H54 (cell line): ENCODE measurements at regions not wholly inside any gene's neighbourhood (a gene's known extent, or its start where the extent isn't known, plus 50 kb on each side); places are given as distances from the start of the nearest gene placed in this dataset.

ENCODE experiments used
- DNase-seq: peaks from one replicate; pipeline ENCODE4 v3.0.0; 2011; ENCODE audit warnings: low spot score, mixed read lengths; ENCODE audit not compliant: insufficient read length
- FAIRE-seq: peaks from 3 replicates; lab custom pipeline; 2011; peaks lifted over from hg19 to GRCh38; lab: Jason Lieb, UNC
- POLR2A ChIP-seq: IDR thresholded peaks from 2 replicates; pipeline ENCODE4 v1.6.1; 2011; ENCODE audit warnings: low read depth, mild to moderate bottlenecking, low read length

DNA sequence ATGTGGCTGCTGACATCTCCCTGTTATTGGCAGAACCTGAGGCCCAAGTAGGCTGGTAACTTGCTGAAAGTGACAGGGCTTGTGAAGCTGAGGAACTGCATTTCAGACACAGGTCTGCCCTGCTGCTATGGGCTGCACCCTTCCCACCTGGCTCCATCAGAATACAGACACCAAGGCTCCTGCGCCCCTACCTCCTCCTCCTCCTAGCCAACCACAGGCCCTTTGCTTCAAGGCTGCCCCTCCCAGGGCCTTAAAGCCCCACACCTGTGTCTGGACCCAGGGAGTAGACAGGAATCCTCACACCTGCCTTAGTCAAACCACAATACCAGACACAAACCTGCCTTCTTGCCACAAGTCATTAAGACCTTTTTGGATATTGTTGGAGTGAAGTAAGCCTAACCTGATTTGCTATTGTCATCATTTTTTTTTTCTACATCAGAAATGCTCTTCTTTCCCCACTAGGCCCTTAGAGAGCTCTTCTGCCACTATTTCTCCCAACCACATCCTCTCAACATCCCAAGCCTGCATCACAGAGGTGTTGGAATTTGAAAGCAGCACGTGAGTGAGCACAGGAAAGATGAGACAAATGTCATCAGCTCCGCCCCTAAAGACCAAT, 489.7 kb downstream of the EIPR1 start:
- no peak for FAIRE-seq
- no peak for TF ChIP-seq POLR2A
- no peak for DNase-seq

DNA sequence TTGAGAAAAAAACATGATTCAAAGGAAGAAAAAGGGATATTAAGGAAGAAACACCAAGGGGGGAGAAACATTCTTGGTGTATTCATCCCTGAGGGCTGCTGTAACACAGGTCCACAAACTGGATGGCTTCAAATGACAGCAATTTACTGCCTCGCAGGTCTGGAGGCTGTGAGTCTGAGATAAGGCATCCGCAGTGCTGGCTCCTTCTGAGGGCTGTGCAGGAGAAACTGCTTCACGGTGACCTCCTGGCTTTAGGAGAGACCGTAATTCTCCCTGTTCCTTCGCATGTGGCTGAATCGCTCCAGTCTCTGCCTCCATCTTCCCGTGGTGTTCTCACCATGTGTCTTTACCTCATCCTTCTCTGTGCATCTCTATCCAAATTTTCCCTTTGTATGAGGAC, 490.7 kb downstream of the EIPR1 start:
- no peak for FAIRE-seq
- no peak for DNase-seq
- no peak for TF ChIP-seq POLR2A

DNA sequence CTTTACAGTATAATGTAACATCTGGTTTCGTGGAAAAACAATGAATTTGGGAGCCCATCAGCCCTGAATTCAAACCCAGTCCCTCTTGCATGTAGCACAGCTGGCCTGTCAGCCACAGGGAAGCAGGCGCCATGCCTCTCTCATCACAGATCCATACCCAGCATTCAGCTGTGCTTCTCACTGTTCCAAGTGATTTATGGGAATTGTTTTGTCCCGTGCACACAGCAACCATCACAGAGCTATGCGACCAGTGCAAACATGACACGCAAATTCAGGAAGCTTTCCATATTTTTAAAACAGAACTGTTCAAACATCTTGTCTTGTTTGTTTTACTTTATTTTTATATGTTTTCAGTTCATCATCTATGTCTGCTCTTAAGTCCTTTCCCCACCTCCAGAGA, 496.1 kb downstream of the EIPR1 start:
- DNase-seq, result no peak
- TF ChIP-seq POLR2A, result no peak
- FAIRE-seq, result no peak

DNA sequence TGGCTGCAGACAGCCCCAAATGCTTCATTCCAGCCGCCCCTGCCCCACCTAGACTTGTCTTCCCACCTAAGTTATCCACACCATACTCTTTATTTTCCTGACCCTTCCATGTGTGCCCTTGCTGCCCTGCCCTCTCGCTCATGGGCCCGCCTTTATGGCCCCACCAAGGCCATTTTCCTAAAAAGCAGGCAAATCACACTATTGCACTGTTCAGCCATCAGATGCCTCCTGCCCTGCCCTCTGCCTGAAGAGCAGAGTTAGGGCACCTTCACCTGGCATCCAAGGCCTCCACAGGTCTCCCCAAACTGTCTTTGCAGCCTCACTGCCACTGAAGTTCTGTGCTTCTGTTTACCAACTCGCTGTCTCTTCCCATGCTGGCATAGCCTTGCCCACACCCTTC, 496.7 kb downstream of the EIPR1 start:
- no peak for TF ChIP-seq POLR2A
- no peak for DNase-seq
- no peak for FAIRE-seq

DNA sequence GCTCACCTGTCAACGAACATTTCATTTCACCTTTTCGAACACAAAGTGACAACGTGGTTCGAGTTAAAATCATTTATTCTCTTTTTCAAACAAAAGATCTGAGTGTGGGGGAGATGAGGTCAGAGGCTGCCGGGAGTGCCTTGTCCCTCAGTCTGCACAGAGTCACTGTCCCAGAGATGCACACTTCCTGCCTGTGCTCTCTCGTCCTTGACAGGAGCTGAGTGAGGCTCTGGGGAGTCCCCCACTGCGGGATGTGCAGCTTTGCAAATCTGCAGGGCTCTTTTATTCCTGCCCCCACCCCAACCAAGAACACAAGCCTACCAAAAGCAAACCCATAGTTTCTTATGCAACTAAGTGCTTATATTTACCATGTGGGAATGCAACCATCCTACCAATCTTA, 497.8 kb downstream of the EIPR1 start:
- TF ChIP-seq POLR2A, result no peak
- DNase-seq (no peak), FAIRE-seq (no peak)

DNA sequence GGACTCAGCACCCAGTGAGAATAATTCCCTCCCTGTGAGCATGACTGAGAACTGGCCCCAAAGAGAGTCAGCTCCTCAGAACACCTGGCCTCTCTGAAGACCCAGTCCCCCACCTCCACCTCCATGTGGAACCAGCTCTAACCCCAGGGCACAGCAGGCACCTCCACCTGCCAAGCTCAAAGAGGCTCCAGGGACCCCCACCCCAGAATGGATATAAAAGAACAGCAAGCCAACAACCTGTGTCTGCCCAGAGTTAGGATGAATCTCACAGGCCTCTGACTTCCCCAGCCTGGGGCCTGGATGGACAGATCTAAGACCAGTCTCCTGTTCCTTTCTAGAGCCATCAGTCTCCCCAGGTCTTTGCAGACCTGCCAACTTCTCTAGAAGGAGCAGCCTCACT, 498.5 kb downstream of the EIPR1 start:
- DNase-seq, result no peak
- TF ChIP-seq POLR2A, result no peak
- no peak for FAIRE-seq

DNA sequence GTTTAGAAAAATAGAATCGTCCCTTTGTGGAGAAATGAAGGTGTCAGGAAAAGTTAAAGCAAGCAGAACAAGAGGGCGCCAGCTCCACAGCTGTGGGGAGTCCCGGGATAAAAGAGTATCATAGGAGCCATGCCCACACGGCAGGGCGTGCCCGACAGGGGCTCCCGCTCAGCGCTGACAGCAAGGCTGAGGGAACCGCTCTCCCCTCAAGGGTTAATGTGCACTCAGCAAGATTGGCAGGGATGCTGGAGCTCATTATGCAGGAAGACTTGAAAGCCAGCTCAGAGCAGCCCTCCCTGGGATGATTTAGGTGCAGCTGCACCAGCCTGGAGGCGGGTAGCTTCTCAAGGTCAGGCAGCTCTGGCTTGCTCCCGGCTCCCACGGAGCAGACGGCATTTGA, 500.2 kb downstream of the EIPR1 start:
- FAIRE-seq (no peak), DNase-seq (no peak)
- TF ChIP-seq POLR2A, result no peak

DNA sequence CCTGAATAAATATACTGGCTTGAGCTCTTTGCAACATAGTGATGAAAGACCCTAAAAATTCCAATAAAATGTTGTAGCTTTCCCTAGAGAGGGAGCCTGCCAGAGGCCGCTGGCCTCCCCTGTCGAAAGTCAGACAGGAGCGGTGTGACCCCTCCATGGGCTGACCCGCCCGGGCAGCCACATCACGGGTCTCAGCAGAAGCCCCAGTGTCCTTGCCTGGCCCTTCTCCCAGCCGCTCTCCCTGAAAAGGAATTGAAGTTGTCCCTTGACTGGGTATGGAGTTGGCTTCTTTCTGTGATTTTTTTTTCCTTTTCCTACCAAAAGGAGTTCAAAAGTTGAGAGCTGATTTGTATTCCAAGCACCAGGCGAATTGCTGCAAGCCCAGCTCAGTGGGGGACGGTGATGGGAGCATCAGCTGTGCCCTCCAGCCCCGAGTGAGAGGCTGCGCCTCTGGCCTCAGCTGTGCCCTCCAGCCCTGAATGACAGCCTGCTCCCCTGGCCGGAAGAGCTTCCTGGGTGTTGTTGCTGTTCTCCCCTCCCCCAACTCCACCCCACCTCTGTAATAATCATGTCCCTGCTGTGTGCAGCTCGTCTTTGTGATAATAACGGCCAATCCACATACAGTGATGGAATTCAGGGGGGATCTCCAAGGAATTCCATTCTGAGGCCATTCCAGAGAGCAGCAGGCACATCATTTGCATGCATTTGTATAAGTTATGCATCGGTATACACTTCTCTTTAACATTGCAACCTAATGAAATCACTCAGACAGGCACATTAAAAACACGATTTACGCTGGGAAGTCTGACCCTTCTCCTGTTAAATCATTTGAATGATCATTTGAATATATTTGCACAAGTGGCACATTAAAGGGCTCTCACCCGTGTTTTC, 501.0 kb downstream of the EIPR1 start:
- TF ChIP-seq POLR2A, result no peak
- no peak for FAIRE-seq
- no peak for DNase-seq

DNA sequence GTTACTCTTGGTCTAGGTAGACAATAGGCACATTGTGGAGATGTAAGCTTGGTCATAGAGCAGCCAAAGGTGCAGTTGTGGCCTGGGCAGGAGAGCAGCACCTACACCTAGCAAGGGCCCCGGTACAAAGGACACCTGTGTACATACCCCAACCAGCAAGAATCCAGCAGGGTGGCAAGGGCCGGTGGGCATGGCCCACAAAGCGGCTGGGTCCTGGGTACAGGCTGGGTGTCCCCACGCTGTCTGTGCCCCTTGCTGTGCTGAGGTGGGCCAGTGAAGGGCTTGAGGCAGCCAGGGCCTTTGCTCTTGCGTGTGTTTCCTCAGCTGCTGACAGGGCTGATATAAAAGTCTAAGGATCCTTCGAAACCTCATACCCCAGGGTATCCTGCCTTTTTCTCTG, 501.8 kb downstream of the EIPR1 start:
- TF ChIP-seq POLR2A, result no peak
- DNase-seq (no peak), FAIRE-seq (no peak)

DNA sequence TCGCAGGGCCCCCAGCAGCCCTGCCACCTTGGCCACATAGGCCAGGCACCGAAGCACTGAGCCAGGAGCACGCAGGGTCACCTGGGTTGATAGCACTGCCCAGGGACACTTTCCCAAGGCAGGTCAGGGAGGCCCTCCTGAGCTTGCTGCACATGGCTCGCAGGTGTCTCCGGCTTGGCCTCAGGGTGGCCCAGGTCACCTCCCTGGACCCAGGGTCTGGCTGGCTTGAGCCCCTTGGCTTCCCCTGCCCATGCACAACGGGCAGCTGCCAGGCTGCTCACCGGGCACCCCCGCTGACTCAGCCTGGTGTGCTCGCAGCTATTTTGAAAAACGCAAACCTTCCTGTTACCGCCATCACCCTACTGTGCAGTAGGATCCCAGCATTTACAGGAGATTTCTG, 502.3 kb downstream of the EIPR1 start:
- TF ChIP-seq POLR2A, result no peak
- no peak for DNase-seq
- no peak for FAIRE-seq

DNA sequence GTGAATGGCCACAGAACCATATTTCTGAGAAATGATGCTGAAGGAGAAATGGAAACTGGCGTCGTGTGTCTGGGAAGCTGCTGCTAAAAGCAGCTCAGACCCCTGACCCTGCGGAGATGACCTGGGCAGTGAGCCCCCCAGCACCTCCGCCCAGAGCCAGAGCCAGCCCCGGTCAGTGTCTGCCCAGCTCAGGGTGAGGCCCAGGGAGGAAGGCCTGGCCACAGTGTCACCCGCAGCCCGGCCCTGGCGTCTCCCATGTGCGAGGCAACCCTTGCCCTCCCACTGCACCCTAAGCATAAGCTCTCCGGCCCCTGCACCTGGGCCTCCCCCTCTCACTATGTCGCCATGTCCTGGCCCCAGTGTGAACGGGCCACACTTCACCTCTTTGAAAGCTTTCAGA, 502.8 kb downstream of the EIPR1 start:
- FAIRE-seq (no peak), DNase-seq (no peak)
- TF ChIP-seq POLR2A, result no peak

DNA sequence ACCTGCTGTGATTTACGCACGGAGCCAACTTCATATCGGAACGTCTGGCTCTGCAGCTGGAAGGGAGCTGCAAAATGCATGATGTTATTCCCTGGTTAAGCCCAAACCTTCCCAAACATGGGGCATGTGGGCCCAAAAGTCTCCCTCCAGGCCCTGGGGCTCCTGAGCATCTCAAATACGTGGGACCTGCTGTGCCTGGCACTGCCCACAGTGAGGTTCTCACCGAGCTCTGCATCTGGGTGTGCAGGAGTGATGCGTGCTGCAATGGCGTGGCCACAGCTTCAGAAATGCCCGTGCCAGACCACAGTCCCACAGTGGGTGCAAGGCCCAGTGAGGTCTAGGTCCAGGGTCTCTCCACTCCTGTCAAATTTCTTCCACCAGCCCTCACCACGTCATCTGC, 503.3 kb downstream of the EIPR1 start:
- no peak for TF ChIP-seq POLR2A
- DNase-seq (no peak), FAIRE-seq (no peak)

DNA sequence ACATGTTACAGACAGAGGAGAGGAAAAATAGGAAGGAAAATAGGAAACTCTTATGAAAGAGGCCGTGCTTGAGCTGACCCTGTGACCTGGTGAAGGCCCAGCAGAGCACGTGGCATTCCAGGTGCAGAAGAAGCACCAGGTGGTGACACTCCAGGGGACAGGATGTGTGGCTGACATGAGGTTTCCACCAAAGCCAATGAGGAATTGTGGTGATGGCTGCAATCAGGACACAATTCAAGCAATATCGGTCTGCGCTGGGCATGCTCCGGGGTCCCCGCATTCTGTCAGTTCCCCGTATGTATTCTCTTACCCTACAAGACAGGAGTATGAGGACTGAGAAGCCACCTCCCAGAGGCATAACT, 504.2 kb downstream of the EIPR1 start:
- FAIRE-seq, result no peak
- no peak for TF ChIP-seq POLR2A
- DNase-seq, result no peak

DNA sequence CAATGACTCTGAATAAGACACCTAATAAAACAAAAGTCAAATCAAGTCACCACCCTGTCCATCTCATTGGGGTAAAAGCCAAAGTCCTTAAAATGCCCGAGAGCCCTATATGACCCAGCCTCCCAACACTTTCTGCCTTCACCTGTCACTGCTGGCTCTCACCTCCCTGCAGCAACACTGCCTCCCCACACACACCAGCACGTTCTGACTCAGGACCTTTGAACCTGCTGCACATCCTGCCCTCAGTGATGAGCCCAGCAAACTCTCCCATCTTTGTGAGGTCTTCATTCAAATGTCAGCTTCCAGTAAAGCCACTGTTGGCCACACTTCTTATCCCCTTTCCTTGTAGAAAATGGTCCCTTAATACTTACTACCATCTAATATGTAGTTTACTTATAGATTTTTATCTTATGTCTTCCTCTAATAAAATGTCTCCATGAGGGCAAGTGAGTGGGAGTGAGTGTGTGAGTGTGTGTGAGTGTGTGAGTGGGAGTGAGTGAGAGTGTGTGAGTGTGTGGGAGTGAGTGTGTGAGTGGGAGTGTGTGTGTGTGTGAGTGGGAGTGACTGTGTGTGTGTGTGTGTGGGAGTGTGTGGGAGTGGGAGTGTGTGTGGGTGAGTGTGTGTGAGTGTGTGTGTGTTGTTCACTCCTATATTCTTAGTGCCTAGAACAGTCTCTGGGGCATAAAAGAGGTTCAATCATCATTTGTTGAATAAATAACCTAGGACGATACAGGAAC, 504.7 kb downstream of the EIPR1 start:
- no peak for FAIRE-seq
- no peak for TF ChIP-seq POLR2A
- DNase-seq, result no peak
